H9 (cell line): ENCODE measurements at regions not wholly inside any gene's neighbourhood (a gene's known extent, or its start where the extent isn't known, plus 50 kb on each side); places are given as distances from the start of the nearest gene placed in this dataset.

Experiments used
- DNase-seq: peaks from one replicate; pipeline ENCODE4 v3.0.0-alpha.2; 2017
- H2AFZ ChIP-seq: one replicate; pipeline ENCODE4 v1.6.1; 2013; ENCODE audit warnings: mild to moderate bottlenecking, low read length, control low read depth, moderate library complexity
- H2AK5ac ChIP-seq: 2 replicates; pipeline ENCODE4 v1.6.1; 2013; ENCODE audit warnings: low read length, control low read depth, mixed read lengths; ENCODE audit not compliant: insufficient read length
- H2BK120ac ChIP-seq: one replicate; pipeline ENCODE4 v1.6.1; 2013; ENCODE audit warnings: low read depth, mild to moderate bottlenecking, low read length, control low read depth, inconsistent platforms; ENCODE audit not compliant: poor library complexity, severe bottlenecking
- H2BK12ac ChIP-seq: 2 replicates; pipeline ENCODE4 v1.6.1; 2013; ENCODE audit warnings: low read length, control low read depth, mixed read lengths, low read depth; ENCODE audit not compliant: insufficient read length
- H2BK15ac ChIP-seq: 2 replicates; pipeline ENCODE4 v1.6.1; 2013; ENCODE audit warnings: low read depth, low read length, control low read depth
- H2BK20ac ChIP-seq: one replicate; pipeline ENCODE4 v1.6.1; 2013; ENCODE audit warnings: low read depth, mild to moderate bottlenecking, low read length, control low read depth, inconsistent platforms; ENCODE audit not compliant: poor library complexity, severe bottlenecking
- H2BK5ac ChIP-seq: 2 replicates; pipeline ENCODE4 v1.6.1; 2013; ENCODE audit warnings: low read length, control low read depth, mixed read lengths; ENCODE audit not compliant: insufficient read length
- H3K14ac ChIP-seq: 2 replicates; pipeline ENCODE4 v1.6.1; 2013; ENCODE audit warnings: low read length, control low read depth; ENCODE audit not compliant: insufficient read depth
- H3K18ac ChIP-seq: 2 replicates; pipeline ENCODE4 v1.6.1; 2013; ENCODE audit warnings: low read depth, mild to moderate bottlenecking, mixed read lengths, low read length, control low read depth; ENCODE audit not compliant: insufficient read length
- H3K23ac ChIP-seq: 2 replicates; pipeline ENCODE4 v1.6.1; 2013; ENCODE audit warnings: low read length, control low read depth, mixed read lengths, low read depth; ENCODE audit not compliant: insufficient read length
- H3K23me2 ChIP-seq: 2 replicates; pipeline ENCODE4 v1.6.1; 2013; ENCODE audit warnings: low read depth, mild to moderate bottlenecking, mixed read lengths, low read length, control low read depth; ENCODE audit not compliant: insufficient read length, poor library complexity, severe bottlenecking
- H3K27ac ChIP-seq: 2 replicates; pipeline ENCODE4 v1.5.1; 2013; ENCODE audit warnings: low read length, control low read depth, mixed read lengths, low read depth; ENCODE audit not compliant: insufficient read length
- H3K27me3 ChIP-seq: 2 replicates; pipeline ENCODE4 v1.6.1; 2013; ENCODE audit warnings: low read length, control low read depth, inconsistent platforms; ENCODE audit not compliant: insufficient read depth
- H3K4ac ChIP-seq: 2 replicates; pipeline ENCODE4 v1.6.1; 2013; ENCODE audit warnings: low read depth, mild to moderate bottlenecking, control low read depth, inconsistent platforms, low read length, moderate library complexity
- H3K4me1 ChIP-seq: 2 replicates; pipeline ENCODE4 v1.6.1; 2013; ENCODE audit warnings: low read length, control low read depth, inconsistent platforms; ENCODE audit not compliant: insufficient read depth
- H3K4me2 ChIP-seq: 2 replicates; pipeline ENCODE4 v1.6.1; 2013; ENCODE audit warnings: low read length, control low read depth, mixed read lengths; ENCODE audit not compliant: insufficient read length, insufficient read depth
- H3K56ac ChIP-seq: 2 replicates; pipeline ENCODE4 v1.6.1; 2013; ENCODE audit warnings: low read depth, mild to moderate bottlenecking, mixed read lengths, low read length, control low read depth; ENCODE audit not compliant: insufficient read length
- H3K79me1 ChIP-seq: 2 replicates; pipeline ENCODE4 v1.6.1; 2013; ENCODE audit warnings: low read depth, mild to moderate bottlenecking, moderate library complexity, low read length, control low read depth, inconsistent platforms; ENCODE audit not compliant: insufficient read depth, poor library complexity, severe bottlenecking
- H3K79me2 ChIP-seq: 2 replicates; pipeline ENCODE4 v1.6.1; 2013; ENCODE audit warnings: low read length, control low read depth, inconsistent platforms; ENCODE audit not compliant: insufficient read depth
- H3K9ac ChIP-seq: 2 replicates; pipeline ENCODE4 v1.6.1; 2013; ENCODE audit warnings: low read length, control low read depth, mixed read lengths; ENCODE audit not compliant: insufficient read length; ENCODE audit errors: extremely low read depth
- H3K9me3 ChIP-seq: one replicate; pipeline ENCODE4 v1.6.1; 2013; ENCODE audit warnings: low read depth, low read length, inconsistent platforms; ENCODE audit not compliant: control insufficient read depth
- H3T11ph ChIP-seq: one replicate; pipeline ENCODE4 v1.6.1; 2013; ENCODE audit warnings: mild to moderate bottlenecking, low read length, control low read depth, inconsistent platforms
- H4K20me1 ChIP-seq: one replicate; pipeline ENCODE4 v1.6.1; 2013; ENCODE audit not compliant: control insufficient read depth, insufficient read length, insufficient read depth
- H4K5ac ChIP-seq: 2 replicates; pipeline ENCODE4 v1.6.1; 2013; ENCODE audit warnings: low read depth, mild to moderate bottlenecking, mixed read lengths, low read length, control low read depth; ENCODE audit not compliant: insufficient read length
- H4K8ac ChIP-seq: replicated peaks from 2 replicates; pipeline ENCODE4 v1.6.1; 2013; ENCODE audit warnings: low read length, control low read depth, mixed read lengths, low read depth; ENCODE audit not compliant: insufficient read length
- H4K91ac ChIP-seq: 2 replicates; pipeline ENCODE4 v1.6.1; 2013; ENCODE audit warnings: low read depth, mild to moderate bottlenecking, moderate library complexity, mixed read lengths, low read length, control low read depth; ENCODE audit not compliant: insufficient read length
- H3K27ac Mint-ChIP-seq, 3 experiments: 2 replicates in 2 of 3; 3 replicates in 1 of 3; pipeline ENCODE4 v1.8.0; 2020 to 2021; ENCODE audit warnings: mixed read lengths in 3 of 3, mild to moderate bottlenecking in 1 of 3, moderate library complexity in 1 of 3
- H3K27me3 Mint-ChIP-seq: 2 replicates; pipeline ENCODE4 v1.8.0; 2021; ENCODE audit warnings: low read depth, mild to moderate bottlenecking, moderate library complexity, mixed read lengths
- H3K36me3 Mint-ChIP-seq, 3 experiments: 2 replicates in 2 of 3; 3 replicates in 1 of 3; pipeline ENCODE4 v1.8.0; 2020 to 2021; ENCODE audit warnings: low read depth in 3 of 3, mixed read lengths in 3 of 3; ENCODE audit not compliant: insufficient read depth in 1 of 3
- H3K4me1 Mint-ChIP-seq, 2 experiments: 2 replicates each; pipeline ENCODE4 v1.8.0; 2020; ENCODE audit warnings: mixed read lengths in 2 of 2
- H3K4me3 Mint-ChIP-seq, 2 experiments: 2 replicates in 1 of 2; 3 replicates in 1 of 2; pipeline ENCODE4 v1.8.0; 2020 to 2021; ENCODE audit warnings: mild to moderate bottlenecking in 2 of 2, mixed read lengths in 2 of 2, moderate library complexity in 1 of 2
- H3K9me3 Mint-ChIP-seq, 2 experiments: 2 replicates in 1 of 2; 3 replicates in 1 of 2; pipeline ENCODE4 v1.8.0; 2020; ENCODE audit warnings: mild to moderate bottlenecking in 2 of 2, mixed read lengths in 2 of 2, moderate library complexity in 1 of 2
- CTCF ChIP-seq: fragments of 200-600 bp; sonication (generic); conservative IDR thresholded peaks from 3 replicates; pipeline ENCODE4 v1.8.0; 2021; ENCODE audit warnings: antibody characterized with exemption, mild to moderate bottlenecking
- WGBS: extraction: QIAGEN DNeasy Blood & Tissue Kit; methylation state at CpG from one replicate; pipeline ENCODE4 v1.1.7; 2013; ENCODE audit warnings: missing lambda C conversion rate, low lambda C conversion rate, mixed read lengths; ENCODE audit not compliant: insufficient read length; ENCODE audit errors: extremely low coverage; 5-methylcytosine and 5-hydroxymethylcytosine counted together

- WGBS: no CpG with 5 or more reads among the region's 3 CpGs
Measured at GRCh38 chr5:107794741-107795140, 124.0 kb upstream of the EFNA5 start.

More at GRCh38 chr5:107794741-107795140, 124.0 kb upstream of the EFNA5 start:
- H3K4me1 ChIP-seq: peaks cover 5% of the 10 kb centered on the region; the same call in 1 of the 2 replicates
- H3K23ac ChIP-seq: no peak overlapping the region
- H3K9me3 ChIP-seq: no peaks in the 10 kb centered on the region
- no peak overlapping the region for H2AFZ ChIP-seq
- H4K8ac ChIP-seq: no peak overlapping the region
- H3K9me3 Mint-ChIP-seq: peaks cover 0 to 2% of the 10 kb centered on the region in 2 experiments; a peak in 1 of 5 replicates
- peaks cover 7 to 10% of the 10 kb centered on the region in 2 experiments for H3K4me1 Mint-ChIP-seq
- no peak overlapping the region for H3K4ac ChIP-seq
- H3K18ac ChIP-seq: no peak overlapping the region
- H2BK120ac ChIP-seq: no peak overlapping the region
- no peaks in the 10 kb centered on the region for H3K27me3 ChIP-seq
- no peak overlapping the region for H2BK12ac ChIP-seq
- no peak overlapping the region for H3K9ac ChIP-seq
- no peaks in the 10 kb centered on the region for H3K79me1 ChIP-seq
- no peak overlapping the region for H2BK15ac ChIP-seq
- no peak overlapping the region for H3K27ac Mint-ChIP-seq
- H2AK5ac ChIP-seq: no peak overlapping the region
- peaks cover 0 to 9% (median 0%) of the 10 kb centered on the region in 3 experiments; a peak in 2 of 7 replicates for H3K36me3 Mint-ChIP-seq
- no peaks in the 10 kb centered on the region for H3K23me2 ChIP-seq
- no peak overlapping the region for H4K5ac ChIP-seq
- TF ChIP-seq CTCF: no peak
- H3T11ph ChIP-seq: no peak overlapping the region
- no peak overlapping the region for H4K91ac ChIP-seq
- no peaks in the 10 kb centered on the region for H4K20me1 ChIP-seq
- no peaks in the 10 kb centered on the region for H3K27me3 Mint-ChIP-seq
- H2BK5ac ChIP-seq: no peak overlapping the region
- H3K4me3 Mint-ChIP-seq: no peak overlapping the region
- no peak overlapping the region for H3K4me2 ChIP-seq
- no peak for DNase-seq
- H3K79me2 ChIP-seq: no peaks in the 10 kb centered on the region
- no peak overlapping the region for H2BK20ac ChIP-seq
- H3K14ac ChIP-seq: no peak overlapping the region
- no peak overlapping the region for H3K27ac ChIP-seq
- H3K56ac ChIP-seq: no peak overlapping the region
